ENCODE measurements at regions not wholly inside any gene's neighbourhood (a gene's known extent, or its start where the extent isn't known, plus 50 kb on each side); places are given as distances from the start of the nearest gene placed in this dataset.

- TF ChIP-seq POLR2A (IDR thresholded peaks at IDR 0.05; ENCODE audit: low read depth, low read length) = no peak
- no peak for TF ChIP-seq CTCF (conservative IDR thresholded peaks at IDR 0.05; ENCODE audit: low read depth, low read length)
- no peak for TF ChIP-seq MAFK (IDR thresholded peaks at IDR 0.05; ENCODE audit: low read depth, low read length)
- TF ChIP-seq RFX5 (IDR thresholded peaks at IDR 0.05; ENCODE audit: low read depth, low read length) = no peak
- no peak for TF ChIP-seq MXI1 (IDR thresholded peaks at IDR 0.05; ENCODE audit: borderline replicate concordance, low read depth, low read length)
- no peak for TF ChIP-seq RAD21 (IDR thresholded peaks at IDR 0.05; ENCODE audit: low read length)
- TF ChIP-seq BHLHE40 (IDR thresholded peaks at IDR 0.05; ENCODE audit: low read depth, low read length) = no peak
- no peak for TF ChIP-seq SMC3 (IDR thresholded peaks at IDR 0.05; ENCODE audit: low read depth, low read length)
- no peak for TF ChIP-seq NFE2L2 (IDR thresholded peaks at IDR 0.05; ENCODE audit: low read depth, low read length)
Observed at GRCh38 chr7:96784597-96784996, 75.0 kb upstream of the SEM1 start.
